Thyroid gland (tissue), 4 donors: ENCODE measurements at regions not wholly inside any gene's neighbourhood (a gene's known extent, or its start where the extent isn't known, plus 50 kb on each side); places are given as distances from the start of the nearest gene placed in this dataset.

Experiments
- CTCF ChIP-seq, 6 experiments: fragments of 200-600 bp in 3 of 6; fragments of 450-650 bp in 3 of 6; sonication (generic) in 3 of 6; IDR thresholded peaks; one replicate each; pipeline ENCODE4 v1.5.1; 2016 to 2019; ENCODE audit warnings: antibody characterized with exemption in 6 of 6, mild to moderate bottlenecking in 2 of 6, inconsistent platforms in 1 of 6, moderate library complexity in 1 of 6
- POLR2A ChIP-seq, 2 donors: fragments of 450-650 bp; IDR thresholded peaks; one replicate each; pipeline ENCODE4 v1.6.1; 2017; ENCODE audit warnings: antibody characterized with exemption in 2 of 2, mild to moderate bottlenecking in 2 of 2, moderate library complexity in 1 of 2

DNA sequence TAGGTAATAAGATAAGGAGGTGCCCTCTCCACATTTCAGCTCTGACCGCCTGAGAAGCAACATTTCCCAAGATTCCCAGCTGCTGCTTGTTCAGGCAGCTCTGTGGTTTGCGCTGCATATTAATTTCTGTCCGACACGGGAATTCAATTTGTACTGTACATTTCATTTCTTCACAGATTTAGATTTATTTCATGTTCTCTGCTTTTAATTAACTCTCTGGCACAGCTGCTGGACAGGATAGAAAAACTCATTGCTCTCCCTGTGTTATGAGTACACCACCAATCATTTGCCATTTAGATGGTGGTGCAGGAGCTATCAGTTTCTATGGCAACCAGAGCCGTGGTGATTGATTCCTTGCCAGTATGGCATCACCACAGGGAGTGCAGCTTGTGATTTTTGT is 558.5 kb downstream of the DMRTA1 start:
- TF ChIP-seq CTCF (IDR thresholded peaks at IDR 0.05): no peak
- no peak for TF ChIP-seq POLR2A (IDR thresholded peaks at IDR 0.05)
